ENCODE measurements at regions not wholly inside any gene's neighbourhood (a gene's known extent, or its start where the extent isn't known, plus 50 kb on each side); places are given as distances from the start of the nearest gene placed in this dataset.
A peak's percentile ranks its signal among the peaks of the same experiment; 100 is the strongest.

GRCh38 chr5:54927097-54927746 lies 58.2 kb downstream of the ESM1 start:
- DNase-seq (ENCODE audit: low read depth) = no peak

DNA sequence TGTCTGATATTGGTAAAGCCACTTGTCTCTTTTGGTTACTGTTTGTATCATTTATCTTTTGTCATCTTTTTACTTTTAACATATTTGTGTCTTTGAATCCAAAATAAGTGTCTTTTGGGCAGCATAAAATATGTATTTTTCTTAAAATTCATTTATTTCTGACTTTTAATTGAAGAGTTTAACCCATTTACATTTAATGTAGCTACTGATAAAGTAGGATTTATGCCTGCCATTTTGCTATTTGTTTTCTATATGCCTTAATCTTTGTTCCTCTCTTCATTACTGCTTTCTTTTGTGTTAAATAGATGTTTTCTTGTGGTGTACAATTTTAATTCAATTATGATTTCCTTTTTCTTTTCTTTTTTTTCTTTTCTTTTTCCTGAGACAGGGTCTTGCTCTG lies 60.9 kb downstream of the ESM1 start:
- no peak for DNase-seq (ENCODE audit: low read depth)

DNA sequence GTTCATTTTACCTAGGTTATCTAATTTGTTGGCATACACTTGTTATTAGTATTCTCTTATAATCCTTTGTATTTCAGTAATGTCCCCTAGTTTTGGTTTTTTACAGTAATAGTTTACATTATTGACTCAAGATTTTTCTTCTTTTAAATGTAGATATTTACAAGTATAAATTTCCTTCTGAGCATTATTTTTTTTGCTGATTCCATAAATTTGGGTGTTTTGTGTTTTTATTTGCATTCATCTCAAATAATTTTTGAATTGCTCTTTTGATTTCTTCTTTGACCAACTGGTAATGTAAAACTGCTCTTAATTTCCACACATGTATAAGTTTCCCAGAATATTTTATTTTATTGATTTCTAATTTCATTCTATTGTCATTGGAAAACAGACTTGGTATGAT lies 68.1 kb downstream of the ESM1 start:
- no peak for DNase-seq (ENCODE audit: low read depth)

- DNase-seq (ENCODE audit: low read depth) = no peak
These were observed 69.8 kb downstream of the ESM1 start for GRCh38 chr5:54915466-54916027.

GRCh38 chr5:54912021-54912420 lies 73.4 kb downstream of the ESM1 start:
- no peak for DNase-seq (ENCODE audit: low read depth)

- DNase-seq (ENCODE audit: low read depth) = no peak
These were observed 75.2 kb downstream of the ESM1 start for GRCh38 chr5:54909911-54910870.

DNA sequence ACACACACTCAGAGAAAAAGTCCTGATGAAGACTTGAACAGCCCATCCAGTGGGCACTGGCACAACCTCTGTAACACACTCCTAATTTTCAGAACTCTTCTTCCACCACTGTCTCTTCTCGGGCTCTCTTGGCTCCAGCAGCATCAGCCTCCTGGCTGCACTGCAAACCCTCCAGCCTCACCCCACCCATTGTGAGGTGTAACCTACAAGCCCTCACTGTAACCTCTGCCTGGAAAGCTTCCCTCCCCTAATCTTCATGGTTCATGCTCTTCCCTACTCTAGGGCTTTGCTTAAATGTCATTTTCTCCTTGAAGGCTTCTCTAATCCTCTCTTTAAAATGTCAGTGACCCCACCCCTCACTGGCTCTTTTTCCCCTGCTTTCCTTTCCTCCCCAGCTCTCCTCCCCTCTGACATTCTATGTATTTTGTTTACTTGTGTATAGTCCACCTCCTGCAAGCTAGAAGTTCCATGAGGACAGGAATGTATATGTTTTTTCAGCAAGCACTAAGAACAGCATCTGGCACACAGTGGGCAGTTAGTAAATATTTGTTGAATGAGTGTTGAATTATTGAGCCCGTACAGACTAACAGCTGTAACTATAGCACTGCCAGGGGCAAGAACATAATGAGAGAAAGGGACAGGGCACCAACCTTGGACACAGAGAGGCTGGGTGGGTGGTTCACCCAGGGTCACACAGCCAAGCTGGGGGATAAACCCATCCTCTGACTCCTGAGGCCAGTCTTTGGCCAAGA lies 76.4 kb downstream of the ESM1 start:
- no peak for DNase-seq (ENCODE audit: low read depth)

DNA sequence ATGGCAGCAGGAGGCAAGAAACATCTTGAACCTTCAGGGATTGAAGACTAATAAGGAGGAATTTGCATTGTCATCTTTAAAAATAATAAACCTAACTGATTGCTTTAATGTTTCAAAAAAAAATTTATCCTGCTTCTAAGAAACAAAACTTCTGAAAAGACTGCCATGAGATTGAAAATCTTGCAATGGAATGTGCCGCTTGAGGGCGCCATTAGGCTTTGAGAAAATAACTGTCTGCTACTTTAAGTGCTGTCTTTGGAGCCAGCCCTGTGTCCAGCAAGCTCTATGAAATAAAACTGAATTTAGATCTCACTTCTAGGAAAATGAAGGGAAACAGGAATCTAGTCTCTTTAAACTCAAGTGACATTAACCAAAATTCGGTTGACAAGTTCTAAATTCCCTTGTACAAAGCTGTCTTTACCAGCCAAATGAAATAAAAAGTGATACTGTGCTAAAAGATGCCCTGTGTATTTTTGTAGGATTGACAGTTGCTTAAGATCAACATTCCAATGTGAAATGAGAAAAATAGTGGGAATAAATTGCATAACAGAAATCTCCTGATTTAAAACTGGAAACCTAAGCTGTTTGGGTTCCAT lies 79.4 kb downstream of the ESM1 start:
- DNase-seq (ENCODE audit: low read depth) = no peak

DNA sequence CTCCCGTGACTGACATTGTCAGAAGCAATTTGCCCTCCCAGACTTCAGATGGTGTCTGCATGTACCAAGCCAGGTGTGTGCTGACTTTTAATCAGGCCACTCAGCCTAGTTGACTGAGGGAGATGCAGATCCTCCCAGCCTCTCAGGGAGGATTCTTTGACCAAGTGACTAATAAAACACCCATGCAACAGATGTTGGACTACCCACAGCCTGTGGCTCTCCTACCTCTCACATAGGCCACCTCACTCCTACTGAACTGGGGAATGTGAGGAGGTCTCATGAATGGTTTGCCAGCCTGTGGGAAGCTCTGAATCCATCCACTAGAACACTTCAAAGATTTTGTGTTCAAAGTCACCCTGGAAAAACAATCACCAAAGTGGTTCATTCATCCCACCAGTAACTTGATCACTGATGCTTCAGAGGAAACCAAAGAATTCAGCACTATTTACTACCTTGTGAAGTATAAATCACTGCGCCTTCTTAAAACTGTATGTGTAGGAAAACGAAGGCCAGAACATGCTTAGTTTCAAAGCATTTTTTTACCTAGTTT lies 80.1 kb downstream of the ESM1 start:
- no peak for DNase-seq (ENCODE audit: low read depth)

DNA sequence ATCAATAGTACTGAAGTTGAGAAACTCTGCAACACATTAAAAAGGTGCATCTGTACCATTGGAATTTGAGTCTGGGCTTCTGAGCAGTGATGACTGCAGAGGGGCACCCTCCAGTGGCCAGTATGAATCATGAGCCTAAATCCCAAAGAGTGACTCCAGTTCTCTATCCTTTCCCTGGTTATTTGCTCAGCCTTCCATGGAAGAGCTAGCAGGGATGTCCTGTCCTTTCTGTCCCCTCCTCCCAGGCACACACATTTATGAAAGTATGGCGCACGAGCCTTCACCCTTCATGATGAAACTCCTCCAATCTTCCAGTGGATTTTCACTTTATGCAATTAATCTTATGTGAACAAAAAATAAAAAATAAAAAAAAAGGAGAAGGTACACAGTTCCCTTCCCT lies 81.0 kb downstream of the ESM1 start:
- no peak for DNase-seq (ENCODE audit: low read depth)

- DNase-seq (ENCODE audit: low read depth) = no peak
These were observed 82.5 kb downstream of the ESM1 start for GRCh38 chr5:54902791-54903473.

GRCh38 chr5:54900984-54901725 lies 84.2 kb downstream of the ESM1 start:
- peak; percentile 66 for DNase-seq (ENCODE audit: low read depth)

DNA sequence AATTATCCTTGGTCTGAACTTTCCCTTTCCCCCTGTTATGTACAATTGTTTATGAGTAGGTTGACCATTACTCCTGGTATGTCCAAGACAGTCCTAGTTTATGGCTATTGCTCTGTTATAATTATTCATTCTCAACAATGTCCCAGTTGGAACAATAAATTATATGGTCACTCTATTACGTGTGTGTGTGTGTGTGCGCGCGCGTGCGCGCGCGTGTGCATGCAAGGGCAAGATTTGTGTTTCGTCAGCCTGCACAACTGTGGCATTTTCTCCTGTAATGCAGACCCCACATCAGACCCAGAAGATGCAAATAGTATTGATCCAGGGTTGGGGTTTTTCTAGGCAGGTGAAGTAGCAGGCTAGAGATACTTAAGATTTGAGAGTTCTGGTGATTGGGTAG lies 88.4 kb downstream of the ESM1 start:
- DNase-seq (ENCODE audit: low read depth) = no peak

- no peak for DNase-seq (ENCODE audit: low read depth)
These were observed 89.5 kb downstream of the ESM1 start for GRCh38 chr5:54895816-54896341.

GRCh38 chr5:54894957-54895815 lies 90.2 kb downstream of the ESM1 start:
- DNase-seq (ENCODE audit: low read depth) = no peak

DNA sequence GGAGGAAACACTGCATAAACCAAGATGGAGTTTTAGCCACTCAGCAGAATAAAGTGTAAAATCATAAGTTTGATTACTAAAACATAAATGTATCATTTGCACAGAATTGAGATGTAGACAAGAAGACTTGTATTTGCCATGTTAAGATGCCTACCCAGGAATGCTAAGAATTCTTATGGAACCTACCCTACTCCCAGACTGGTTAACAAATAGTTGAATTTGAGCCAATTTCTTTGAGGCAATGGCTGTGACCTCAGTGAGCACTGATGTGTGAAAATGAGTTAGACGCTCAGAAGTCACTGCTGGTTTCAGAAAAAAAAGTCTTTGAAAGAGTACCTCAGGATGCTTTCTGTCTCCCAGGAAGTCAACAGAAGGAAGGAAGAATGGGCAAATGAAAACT lies 95.6 kb downstream of the ESM1 start:
- no peak for DNase-seq (ENCODE audit: low read depth)

DNA sequence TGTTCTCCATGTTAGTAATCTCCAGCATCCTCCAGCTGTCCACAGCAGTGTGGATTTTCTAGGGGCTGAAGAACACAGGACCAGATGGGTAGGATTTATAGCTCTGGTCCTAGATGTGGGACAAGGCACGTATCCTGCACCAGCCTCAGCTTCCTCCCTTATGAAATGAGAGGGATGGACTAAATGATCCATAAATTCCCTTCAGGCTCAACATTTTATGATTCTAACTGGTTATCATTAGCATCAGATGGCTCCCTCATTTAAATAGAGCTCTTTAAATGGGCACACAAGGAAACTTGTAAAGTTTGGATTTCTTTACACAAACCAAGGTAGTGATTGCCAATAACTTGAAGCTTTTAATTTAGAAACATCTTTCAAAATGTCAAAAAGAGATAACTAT lies 97.7 kb downstream of the ESM1 start:
- DNase-seq (ENCODE audit: low read depth) = no peak

DNA sequence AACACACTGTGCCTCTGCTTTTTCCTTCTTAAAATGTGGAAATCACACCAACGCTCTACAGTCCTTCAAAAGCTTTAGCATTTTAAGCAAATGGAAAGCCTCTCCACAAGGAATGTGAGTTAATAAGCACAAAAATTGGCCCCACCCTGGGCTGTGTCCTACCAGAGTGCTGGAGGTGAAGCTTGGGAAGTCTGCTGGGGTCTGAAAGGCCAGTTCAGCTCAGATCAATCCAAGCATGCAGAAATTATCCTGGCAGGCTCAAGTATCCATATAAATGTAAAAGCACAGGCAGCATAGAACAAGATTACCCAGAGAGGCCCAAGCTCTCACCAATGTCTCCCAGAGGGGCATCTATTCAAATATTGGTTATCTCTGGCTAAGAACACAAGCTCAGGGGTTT lies 98.5 kb downstream of the ESM1 start:
- DNase-seq (ENCODE audit: low read depth) = no peak

DNA sequence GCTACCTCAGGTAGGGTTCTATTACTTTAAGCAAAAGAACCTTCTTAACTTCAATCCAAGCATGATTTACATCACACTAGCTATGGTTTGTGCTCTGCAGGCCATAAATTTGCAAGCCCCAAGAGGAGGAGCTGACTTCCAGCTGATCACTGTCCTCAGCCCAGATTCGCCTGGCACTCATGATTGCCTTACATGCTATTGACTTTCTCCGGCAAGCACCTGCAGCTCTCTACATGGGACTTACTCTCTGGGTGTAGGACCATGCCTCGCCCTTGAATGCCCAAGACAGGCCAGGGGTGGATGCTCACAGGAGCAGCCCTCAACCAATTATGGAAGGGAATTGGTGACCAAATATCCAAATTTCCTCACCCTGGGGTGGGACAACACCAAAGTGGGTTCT lies 99.8 kb downstream of the ESM1 start:
- no peak for DNase-seq (ENCODE audit: low read depth)

Measured in GM04504 (cell line).